Kasumi-1 (cell line): ENCODE measurements at regions not wholly inside any gene's neighbourhood (a gene's known extent, or its start where the extent isn't known, plus 50 kb on each side); places are given as distances from the start of the nearest gene placed in this dataset.
A peak's percentile ranks its signal among the peaks of the same experiment; 100 is the strongest.

Experiments
- DNase-seq, 2 experiments: peaks; one replicate each; lab custom pipeline; 2025; lab: John Stamatoyannopoulos, UW

GRCh38 chr7:47147213-47147631 is 434.7 kb downstream of the TNS3 start:
- DNase-seq, result no peak

- DNase-seq, result no peak
These were observed 435.9 kb downstream of the TNS3 start for GRCh38 chr7:47145982-47146381.

GRCh38 chr7:47145186-47145725 is 436.7 kb downstream of the TNS3 start:
- no peak for DNase-seq

- DNase-seq, result no peak
These were observed 438.6 kb downstream of the TNS3 start for GRCh38 chr7:47143339-47143738.

GRCh38 chr7:47142867-47143175 is 439.1 kb downstream of the TNS3 start:
- no peak for DNase-seq

GRCh38 chr7:47142169-47142866 is 439.6 kb downstream of the TNS3 start:
- DNase-seq, result no peak

- DNase-seq, result no peak
These were observed 449.4 kb downstream of the TNS3 start for GRCh38 chr7:47132471-47132870.

- no peak for DNase-seq
These were observed 453.2 kb downstream of the TNS3 start for GRCh38 chr7:47128700-47129099.

- DNase-seq, result no peak
These were observed 456.4 kb downstream of the TNS3 start for GRCh38 chr7:47125529-47125928.

GRCh38 chr7:47119261-47119865 is 462.5 kb downstream of the TNS3 start:
- no peak for DNase-seq

GRCh38 chr7:47104206-47104549 is 477.7 kb downstream of the TNS3 start:
- DNase-seq, result no peak

GRCh38 chr7:47103498-47104205 is 478.3 kb downstream of the TNS3 start:
- no peak for DNase-seq

GRCh38 chr7:47102331-47102841 is 479.5 kb downstream of the TNS3 start:
- no peak for DNase-seq

GRCh38 chr7:47100817-47101435 is 481.0 kb downstream of the TNS3 start:
- DNase-seq, result peak; percentile 54 to 61

- DNase-seq, result no peak
These were observed 481.6 kb downstream of the TNS3 start for GRCh38 chr7:47100148-47100816.

GRCh38 chr7:47097431-47097830 is 484.5 kb downstream of the TNS3 start:
- no peak for DNase-seq

- no peak for DNase-seq
These were observed 486.0 kb downstream of the TNS3 start for GRCh38 chr7:47095946-47096345.

GRCh38 chr7:47094462-47094861 is 487.4 kb downstream of the TNS3 start:
- DNase-seq, result no peak

GRCh38 chr7:47093320-47094234 is 488.3 kb downstream of the TNS3 start:
- DNase-seq, result no peak

GRCh38 chr7:47092336-47092735 is 489.6 kb downstream of the TNS3 start:
- no peak for DNase-seq

- DNase-seq, result no peak
These were observed 490.8 kb downstream of the TNS3 start for GRCh38 chr7:47091141-47091540.
